GM12873 (cell line): ENCODE measurements at regions not wholly inside any gene's neighbourhood (a gene's known extent, or its start where the extent isn't known, plus 50 kb on each side); places are given as distances from the start of the nearest gene placed in this dataset.

Experiments used
- TF ChIP-seq, protein P1 (sequence below): IDR thresholded peaks from 2 replicates; pipeline ENCODE4 v1.5.1; 2012; ENCODE audit warnings: low read depth, mild to moderate bottlenecking, moderate library complexity, low read length, control low read depth; ENCODE audit not compliant: insufficient read depth; ENCODE audit errors: missing control alignments

DNA sequence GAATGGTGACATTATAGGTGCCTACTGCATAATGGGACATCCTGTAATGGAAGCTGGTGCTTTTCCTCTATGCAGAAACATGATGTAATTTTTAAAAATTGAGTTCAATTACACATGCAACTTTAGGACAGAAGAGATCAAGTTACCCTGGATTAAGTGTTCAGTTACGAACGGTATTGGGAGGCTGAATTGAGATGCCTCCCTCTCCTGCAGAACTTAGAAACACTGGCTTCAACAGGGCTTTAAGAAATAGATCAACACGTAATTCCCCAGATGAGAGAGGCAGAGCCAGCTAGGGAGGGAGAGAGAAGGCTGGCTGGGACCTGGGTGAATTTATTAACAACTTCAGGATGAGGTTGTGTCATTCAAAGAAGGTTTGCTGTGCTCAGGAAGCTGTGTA lies 232.8 kb downstream of the CDH26 start:
- TF ChIP-seq, protein P1, sequence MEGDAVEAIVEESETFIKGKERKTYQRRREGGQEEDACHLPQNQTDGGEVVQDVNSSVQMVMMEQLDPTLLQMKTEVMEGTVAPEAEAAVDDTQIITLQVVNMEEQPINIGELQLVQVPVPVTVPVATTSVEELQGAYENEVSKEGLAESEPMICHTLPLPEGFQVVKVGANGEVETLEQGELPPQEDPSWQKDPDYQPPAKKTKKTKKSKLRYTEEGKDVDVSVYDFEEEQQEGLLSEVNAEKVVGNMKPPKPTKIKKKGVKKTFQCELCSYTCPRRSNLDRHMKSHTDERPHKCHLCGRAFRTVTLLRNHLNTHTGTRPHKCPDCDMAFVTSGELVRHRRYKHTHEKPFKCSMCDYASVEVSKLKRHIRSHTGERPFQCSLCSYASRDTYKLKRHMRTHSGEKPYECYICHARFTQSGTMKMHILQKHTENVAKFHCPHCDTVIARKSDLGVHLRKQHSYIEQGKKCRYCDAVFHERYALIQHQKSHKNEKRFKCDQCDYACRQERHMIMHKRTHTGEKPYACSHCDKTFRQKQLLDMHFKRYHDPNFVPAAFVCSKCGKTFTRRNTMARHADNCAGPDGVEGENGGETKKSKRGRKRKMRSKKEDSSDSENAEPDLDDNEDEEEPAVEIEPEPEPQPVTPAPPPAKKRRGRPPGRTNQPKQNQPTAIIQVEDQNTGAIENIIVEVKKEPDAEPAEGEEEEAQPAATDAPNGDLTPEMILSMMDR = no peak

DNA sequence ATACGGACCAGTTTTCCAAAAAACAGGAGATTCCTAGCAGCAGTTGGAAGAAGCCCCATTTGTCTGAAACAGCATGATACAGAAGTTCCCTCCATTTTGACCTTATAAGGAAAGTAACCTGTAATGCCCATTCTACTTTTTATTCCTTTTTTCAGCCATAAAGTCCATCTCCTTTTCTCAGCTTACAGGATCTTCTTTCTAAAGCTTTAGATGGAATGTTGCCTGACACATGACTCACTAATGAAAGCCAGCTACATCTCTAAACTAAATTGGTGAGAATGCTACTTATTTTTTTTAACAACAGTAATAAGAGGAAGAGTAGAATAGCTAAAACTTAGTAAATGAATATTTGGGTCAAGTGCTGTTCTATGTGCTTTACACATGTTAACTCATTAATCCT lies 234.1 kb downstream of the CDH26 start:
- TF ChIP-seq, protein P1 = no peak

DNA sequence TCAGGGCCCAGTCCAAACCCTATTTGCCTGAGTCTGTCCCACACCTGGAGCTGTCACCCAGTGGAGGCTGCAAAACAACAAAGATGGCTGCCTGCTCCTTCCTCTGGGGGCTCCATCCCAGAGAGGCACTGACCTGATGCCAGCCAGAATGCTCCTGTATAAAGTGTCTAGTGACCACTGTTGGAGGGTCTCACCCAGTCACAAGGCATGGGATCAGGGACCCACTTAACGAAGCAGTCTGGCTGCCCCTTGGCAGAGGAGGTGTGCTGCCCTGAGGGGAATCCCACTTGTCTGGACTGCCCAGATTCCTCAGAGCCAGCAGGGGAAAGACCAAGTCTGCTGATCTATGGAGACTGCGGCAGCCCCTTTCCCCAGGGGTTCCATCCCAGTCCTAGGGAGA lies 241.6 kb downstream of the CDH26 start:
- TF ChIP-seq, protein P1 = no peak

DNA sequence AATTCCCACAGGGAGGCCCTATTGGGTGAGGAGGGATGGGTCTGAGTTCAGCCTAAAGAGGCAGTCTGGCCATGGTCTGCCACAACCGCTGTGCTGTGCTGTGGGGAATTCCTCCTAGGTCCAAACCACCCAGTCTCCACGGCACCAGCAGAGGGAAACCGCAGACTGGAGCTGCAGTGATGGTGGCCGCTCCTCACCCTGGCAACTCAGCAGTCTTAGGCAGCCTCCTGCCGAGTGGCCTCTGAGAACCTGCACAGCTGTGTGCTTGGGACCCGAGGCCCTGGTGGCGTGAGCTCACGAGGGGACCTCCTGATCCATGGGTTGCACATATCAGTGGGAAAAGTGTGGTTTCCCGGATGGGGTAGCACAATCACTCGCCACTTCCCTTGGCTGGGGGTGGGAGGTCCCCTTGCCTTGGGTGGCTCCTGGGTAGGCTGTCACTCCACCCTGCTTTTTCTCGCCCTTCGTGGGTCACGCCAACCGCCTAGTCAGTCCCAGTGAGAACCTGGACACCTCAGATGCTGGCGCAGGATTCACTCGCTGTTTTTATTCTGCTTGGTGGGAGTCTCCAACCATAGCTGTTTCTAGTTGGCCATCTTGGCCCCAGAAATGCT lies 242.2 kb downstream of the CDH26 start:
- TF ChIP-seq, protein P1 = no peak

DNA sequence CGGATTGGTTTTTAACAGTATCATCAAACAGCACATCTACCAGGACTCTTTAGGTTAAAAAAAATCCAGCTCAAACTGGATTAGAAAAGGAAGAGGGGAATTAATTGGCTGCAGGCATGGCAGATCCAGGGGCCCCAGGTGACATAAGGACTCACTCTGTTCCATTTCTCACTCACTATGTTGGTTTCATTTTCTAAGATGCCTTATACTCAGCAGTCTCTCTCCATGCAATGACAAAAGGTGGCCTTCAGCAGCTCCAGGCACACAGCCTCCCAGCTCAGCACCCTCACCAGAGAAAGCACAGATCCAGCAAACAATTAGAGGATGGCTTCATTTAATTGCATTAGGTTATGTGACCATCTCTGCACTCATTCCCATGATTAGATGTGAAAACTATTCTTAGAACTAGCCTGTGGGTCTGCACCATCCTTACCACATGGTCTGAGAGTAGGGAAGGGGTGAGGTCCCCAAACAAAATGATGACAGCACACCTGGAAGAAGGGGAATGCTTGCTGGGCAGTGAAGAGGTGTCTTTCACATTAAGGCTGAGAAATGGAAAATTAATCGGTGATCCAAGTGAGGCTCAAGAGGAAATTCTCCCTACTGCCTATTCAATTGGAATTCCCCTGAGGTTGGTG lies 243.1 kb downstream of the CDH26 start:
- TF ChIP-seq, protein P1 = no peak

DNA sequence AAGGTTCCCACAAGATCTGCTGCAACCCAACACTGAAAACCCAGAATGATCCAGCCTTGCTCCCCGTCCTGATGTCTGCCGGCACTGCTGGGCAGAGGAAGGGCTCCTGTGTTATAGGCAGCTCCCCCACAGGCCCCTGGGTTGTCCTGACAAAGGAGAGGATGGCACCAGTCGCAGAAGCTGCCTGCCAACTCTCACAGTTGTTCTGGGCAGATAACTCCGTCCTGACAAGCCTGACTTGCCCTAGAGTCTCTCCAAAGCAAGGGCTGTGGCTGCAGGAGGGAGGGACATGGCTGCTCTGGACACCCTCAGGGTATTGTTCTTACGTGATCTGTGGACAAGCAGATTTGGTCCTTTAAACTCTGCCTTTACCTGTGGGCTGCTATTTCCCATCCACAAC lies 243.8 kb downstream of the CDH26 start:
- TF ChIP-seq, protein P1 = no peak

DNA sequence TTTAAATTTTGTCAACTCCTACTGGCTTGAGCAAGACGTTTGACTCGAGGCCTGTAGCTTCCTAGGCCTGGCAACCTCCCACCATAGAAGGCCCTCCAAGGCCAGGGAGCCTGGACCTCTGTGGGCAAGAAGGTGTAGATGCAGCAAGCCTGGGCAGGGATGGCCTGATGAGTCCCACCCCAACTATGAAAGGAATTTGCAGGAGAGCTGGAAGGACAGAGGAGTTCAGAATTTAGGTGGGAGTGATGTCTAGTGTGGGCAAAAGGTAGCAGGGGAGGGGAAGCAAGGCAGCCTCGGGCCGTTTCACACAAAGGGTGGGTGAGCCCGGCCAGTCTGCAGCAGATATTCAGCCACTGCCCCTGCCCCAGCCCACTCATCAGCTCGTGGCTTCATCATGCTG lies 245.2 kb downstream of the CDH26 start:
- TF ChIP-seq, protein P1 = no peak
